ENCODE measurements at regions not wholly inside any gene's neighbourhood (a gene's known extent, or its start where the extent isn't known, plus 50 kb on each side); places are given as distances from the start of the nearest gene placed in this dataset.

GRCh38 chr4:146054676-146055075 is 116.1 kb upstream of the ZNF827 start:
- Histone ChIP-seq H3K27ac (ENCODE audit: low read length) (no peak overlapping the region), H3K36me3 (ENCODE audit: control insufficient read depth, insufficient read depth, low read length) (no peaks in the 10 kb centered on the region), H3K4me1 (ENCODE audit: control insufficient read depth, insufficient read depth, low read length) (peaks cover 3% of the 10 kb centered on the region), H3K4me3 (ENCODE audit: low read length) (no peak overlapping the region), H3K9me3 (ENCODE audit: control insufficient read depth, insufficient read depth, low read length) (no peaks in the 10 kb centered on the region), H3K27me3 (ENCODE audit: control insufficient read depth, insufficient read depth, low read length) (no peaks in the 10 kb centered on the region)
- Mint-ChIP-seq H3K4me3 (no peak overlapping the region), H3K4me1 (no peaks in the 10 kb centered on the region), H3K27me3 (ENCODE audit: low read depth in 2 of 2) (peaks cover 3 to 5% of the 10 kb centered on the region in 2 donors), H3K9me3 (peaks cover 0 to 2% of the 10 kb centered on the region in 2 donors), H3K27ac (no peak overlapping the region), H3K36me3 (no peaks in the 10 kb centered on the region)
- DNase-seq = no peak
- ATAC-seq = no peak
- intact Hi-C loops (cut with micrococcal nuclease) = no loop called here
- no peak for TF ChIP-seq CTCF (IDR thresholded peaks at IDR 0.05)

- 100% methylated on average over 1 of the region's 1 CpG for WGBS (ENCODE audit: insufficient coverage)
- no peak overlapping the region for H3K4me3 Mint-ChIP-seq
- TF ChIP-seq CTCF (IDR thresholded peaks at IDR 0.05) = no peak
Measured at GRCh38 chr4:146053891-146054290, 115.3 kb upstream of the ZNF827 start.

GRCh38 chr4:146051728-146052391 is 113.2 kb upstream of the ZNF827 start:
- peaks cover 2% of the 10 kb centered on the region for H3K9me3 ChIP-seq (ENCODE audit: control insufficient read depth, insufficient read depth, low read length)
- WGBS (ENCODE audit: insufficient coverage) = 93% methylated on average over 2 of the region's 3 CpGs
- Mint-ChIP-seq H3K36me3 (no peaks in the 10 kb centered on the region), H3K9me3 (peaks cover 0 to 3% of the 10 kb centered on the region in 2 donors), H3K27me3 (ENCODE audit: low read depth in 2 of 2) (peaks cover 3 to 5% of the 10 kb centered on the region in 2 donors), H3K4me3 (no peak overlapping the region), H3K4me1 (no peaks in the 10 kb centered on the region), H3K27ac (no peak overlapping the region)
- intact Hi-C loops (cut with micrococcal nuclease) = no loop called here
- H3K36me3 ChIP-seq (ENCODE audit: control insufficient read depth, insufficient read depth, low read length) = no peaks in the 10 kb centered on the region
- no peak for DNase-seq
- no peak for TF ChIP-seq CTCF (IDR thresholded peaks at IDR 0.05)
- no peak for ATAC-seq
- no peaks in the 10 kb centered on the region for H3K27me3 ChIP-seq (ENCODE audit: control insufficient read depth, insufficient read depth, low read length)
- H3K4me1 ChIP-seq (ENCODE audit: control insufficient read depth, insufficient read depth, low read length) = no peaks in the 10 kb centered on the region
- no peak overlapping the region for H3K4me3 ChIP-seq (ENCODE audit: low read length)
- no peak overlapping the region for H3K27ac ChIP-seq (ENCODE audit: low read length)

More at GRCh38 chr4:146053891-146054290, 115.3 kb upstream of the ZNF827 start:
- Mint-ChIP-seq H3K27me3 (ENCODE audit: low read depth in 2 of 2) (peaks cover 3 to 5% of the 10 kb centered on the region in 2 donors), H3K36me3 (no peaks in the 10 kb centered on the region), H3K9me3 (peaks cover 0 to 2% of the 10 kb centered on the region in 2 donors), H3K27ac (no peak overlapping the region), H3K4me1 (no peaks in the 10 kb centered on the region)
- Histone ChIP-seq H3K36me3 (ENCODE audit: control insufficient read depth, insufficient read depth, low read length) (no peaks in the 10 kb centered on the region), H3K4me1 (ENCODE audit: control insufficient read depth, insufficient read depth, low read length) (no peaks in the 10 kb centered on the region), H3K4me3 (ENCODE audit: low read length) (no peak overlapping the region), H3K9me3 (ENCODE audit: control insufficient read depth, insufficient read depth, low read length) (no peaks in the 10 kb centered on the region), H3K27me3 (ENCODE audit: control insufficient read depth, insufficient read depth, low read length) (no peaks in the 10 kb centered on the region), H3K27ac (ENCODE audit: low read length) (no peak overlapping the region)
- ATAC-seq (no peak), DNase-seq (no peak)
- intact Hi-C loops (cut with micrococcal nuclease) = no loop called here

- H3K27me3 Mint-ChIP-seq (ENCODE audit: low read depth in 2 of 2) = peaks cover 3 to 5% of the 10 kb centered on the region in 2 donors
- H3K27ac Mint-ChIP-seq = no peak overlapping the region
- H3K4me1 Mint-ChIP-seq = no peaks in the 10 kb centered on the region
- ATAC-seq (no peak), DNase-seq (no peak)
- H3K4me1 ChIP-seq (ENCODE audit: control insufficient read depth, insufficient read depth, low read length) = no peaks in the 10 kb centered on the region
- H3K36me3 Mint-ChIP-seq = no peaks in the 10 kb centered on the region
- H3K9me3 ChIP-seq (ENCODE audit: control insufficient read depth, insufficient read depth, low read length) = peaks cover 2% of the 10 kb centered on the region
- H3K9me3 Mint-ChIP-seq = peaks cover 0 to 3% of the 10 kb centered on the region in 2 donors
- H3K4me3 Mint-ChIP-seq = no peak overlapping the region
- intact Hi-C loops (cut with micrococcal nuclease) = no loop called here
- H3K36me3 ChIP-seq (ENCODE audit: control insufficient read depth, insufficient read depth, low read length) = no peaks in the 10 kb centered on the region
- H3K4me3 ChIP-seq (ENCODE audit: low read length) = no peak overlapping the region
- no peaks in the 10 kb centered on the region for H3K27me3 ChIP-seq (ENCODE audit: control insufficient read depth, insufficient read depth, low read length)
- TF ChIP-seq CTCF (IDR thresholded peaks at IDR 0.05) = no peak
- no peak overlapping the region for H3K27ac ChIP-seq (ENCODE audit: low read length)
Measured at GRCh38 chr4:146051223-146051622, 112.6 kb upstream of the ZNF827 start.
